IMR-90 (cell line): ENCODE measurements at regions not wholly inside any gene's neighbourhood (a gene's known extent, or its start where the extent isn't known, plus 50 kb on each side); places are given as distances from the start of the nearest gene placed in this dataset.

Experiments used
- ATAC-seq: fragments of 200-7000 bp; cut with Tn5 transposase; 2 replicates; pipeline ENCODE4 v1.9.1; 2020; ENCODE audit warnings: low read depth, mild to moderate bottlenecking, moderate library complexity
- BruUV-seq: library from RNA; stranded (reverse); fragments of 400-500 nt; replicated peaks from 2 replicates; lab custom pipeline; 2021; lab: Mats Ljungman, UMichigan
- CTCF ChIA-PET: fragments of 300-600 bp; formaldehyde crosslinking; extraction: SDS; loops from one replicate; lab custom pipeline; 2021; ENCODE audit warnings: antibody characterized with exemption; lab: Yijun Ruan, JAX
- POLR2A ChIA-PET: fragments of 300-600 bp; sonication (Branson Sonifier 250); formaldehyde crosslinking; loops from one replicate; lab custom pipeline; 2022; ENCODE audit warnings: antibody characterized with exemption; ENCODE audit not compliant: unreplicated experiment; lab: Charles Lee
- DNase-seq: peaks from one replicate; pipeline ENCODE4 v3.0.0; 2013
- H2AFZ ChIP-seq: replicated peaks from 2 replicates; pipeline ENCODE3; 2013; ENCODE audit warnings: low read length, mild to moderate bottlenecking; ENCODE audit not compliant: poor library complexity
- H2AK5ac ChIP-seq: 2 replicates; pipeline ENCODE4 v1.6.1; 2013; ENCODE audit warnings: low read depth, low read length, inconsistent platforms
- H2AK9ac ChIP-seq: replicated peaks from 2 replicates; pipeline ENCODE3; 2013; ENCODE audit warnings: mild to moderate bottlenecking, low read depth, low read length, moderate library complexity; ENCODE audit not compliant: poor library complexity
- H2BK120ac ChIP-seq: 2 replicates; pipeline ENCODE4 v1.6.1; 2013; ENCODE audit warnings: low read depth, low read length, inconsistent platforms
- H2BK15ac ChIP-seq: 3 replicates; pipeline ENCODE4 v1.6.1; 2013; ENCODE audit warnings: low read depth, low read length, inconsistent platforms
- H2BK20ac ChIP-seq: 2 replicates; pipeline ENCODE4 v1.6.1; 2013; ENCODE audit warnings: low read depth, mild to moderate bottlenecking, inconsistent platforms, low read length, moderate library complexity
- H2BK5ac ChIP-seq: 2 replicates; pipeline ENCODE4 v1.6.1; 2013; ENCODE audit warnings: mild to moderate bottlenecking, low read depth, low read length, inconsistent platforms; ENCODE audit not compliant: poor library complexity, severe bottlenecking
- H3K14ac ChIP-seq: replicated peaks from 2 replicates; pipeline ENCODE4 v1.6.1; 2013; ENCODE audit warnings: low read depth, low read length, inconsistent platforms
- H3K18ac ChIP-seq: 2 replicates; pipeline ENCODE4 v1.6.1; 2013; ENCODE audit warnings: low read depth, low read length, control low read depth
- H3K23ac ChIP-seq: 2 replicates; pipeline ENCODE4 v1.6.1; 2013; ENCODE audit warnings: low read depth, low read length, inconsistent platforms
- H3K27ac ChIP-seq: 2 replicates; pipeline ENCODE4 v1.5.1; 2013; ENCODE audit warnings: mild to moderate bottlenecking, control low read depth, low read length; ENCODE audit not compliant: insufficient read depth
- H3K27me3 ChIP-seq: 2 replicates; pipeline ENCODE4 v1.6.1; 2013; ENCODE audit warnings: low read length; ENCODE audit not compliant: control insufficient read depth, insufficient read depth
- H3K36me3 ChIP-seq: 2 replicates; pipeline ENCODE4 v1.6.1; 2013; ENCODE audit warnings: low read length, mixed read lengths; ENCODE audit not compliant: control insufficient read depth, insufficient read depth
- H3K4ac ChIP-seq: 2 replicates; pipeline ENCODE4 v1.6.1; 2013; ENCODE audit warnings: low read depth, low read length, inconsistent platforms
- H3K4me1 ChIP-seq: 2 replicates; pipeline ENCODE4 v1.6.1; 2013; ENCODE audit warnings: low read length, mixed read lengths; ENCODE audit not compliant: control insufficient read depth, insufficient read depth
- H3K4me2 ChIP-seq: 2 replicates; pipeline ENCODE4 v1.6.1; 2013; ENCODE audit warnings: low read depth, mild to moderate bottlenecking, control low read depth, low read length, moderate library complexity
- H3K4me3 ChIP-seq: 2 replicates; pipeline ENCODE4 v1.5.1; 2013; ENCODE audit warnings: low read depth, mild to moderate bottlenecking, control low read depth, low read length, moderate library complexity; ENCODE audit not compliant: insufficient read depth
- H3K56ac ChIP-seq: 2 replicates; pipeline ENCODE4 v1.6.1; 2013; ENCODE audit warnings: low read length, inconsistent platforms; ENCODE audit not compliant: insufficient read depth; ENCODE audit errors: extremely low read depth
- H3K79me1 ChIP-seq, 2 experiments: 2 replicates each; pipeline ENCODE4 v1.6.1; 2013; ENCODE audit warnings: low read length in 2 of 2, inconsistent platforms in 1 of 2, low read depth in 1 of 2
- H3K9ac ChIP-seq: 2 replicates; pipeline ENCODE4 v1.6.1; 2013; ENCODE audit warnings: low read depth, low read length, control low read depth
- H3K9me1 ChIP-seq: 2 replicates; pipeline ENCODE4 v1.6.1; 2013; ENCODE audit warnings: low read length, inconsistent platforms; ENCODE audit not compliant: insufficient read depth
- H3K9me3 ChIP-seq: 2 replicates; pipeline ENCODE4 v1.6.1; 2013; ENCODE audit warnings: low read length; ENCODE audit not compliant: control insufficient read depth, insufficient read depth
- H4K20me1 ChIP-seq: 2 replicates; pipeline ENCODE4 v1.6.1; 2013; ENCODE audit warnings: low read length, inconsistent platforms; ENCODE audit not compliant: insufficient read depth
- H4K5ac ChIP-seq: 2 replicates; pipeline ENCODE4 v1.6.1; 2013; ENCODE audit warnings: mild to moderate bottlenecking, low read depth, low read length, control low read depth
- H4K8ac ChIP-seq, 2 experiments: 2 replicates each; pipeline ENCODE4 v1.6.1; 2013; ENCODE audit warnings: low read depth in 2 of 2, low read length in 2 of 2, control low read depth in 1 of 2, inconsistent platforms in 1 of 2
- H4K91ac ChIP-seq: 2 replicates; pipeline ENCODE4 v1.6.1; 2013; ENCODE audit warnings: low read depth, low read length, inconsistent platforms; ENCODE audit not compliant: insufficient read depth
- CEBPB ChIP-seq: IDR thresholded peaks from 2 replicates; pipeline ENCODE4 v1.6.1; 2012; ENCODE audit warnings: low read depth, low read length, improper control_type of control experiment
- FOS ChIP-seq: fragments of 150-350 bp; IDR thresholded peaks from 2 replicates; pipeline ENCODE4 v1.6.1; 2016; ENCODE audit warnings: low read depth, low read length
- MAFK ChIP-seq: IDR thresholded peaks from 2 replicates; pipeline ENCODE4 v1.6.1; 2012; ENCODE audit warnings: low read depth, low read length, improper control_type of control experiment
- MAZ ChIP-seq: IDR thresholded peaks from 2 replicates; pipeline ENCODE4 v1.6.1; 2012; ENCODE audit warnings: low read depth, mild to moderate bottlenecking, low read length, improper control_type of control experiment, moderate library complexity, borderline replicate concordance
- NFE2L2 ChIP-seq: fragments of 150-350 bp; IDR thresholded peaks from 2 replicates; pipeline ENCODE4 v1.6.1; 2016; ENCODE audit warnings: low read depth, mild to moderate bottlenecking, low read length
- WGBS, 2 experiments: methylation state at CpG; one replicate each; pipeline versions ENCODE4 v1.1.5 to v1.1.7; 2013; ENCODE audit warnings: missing lambda C conversion rate in 2 of 2; ENCODE audit not compliant: insufficient read length in 1 of 2; ENCODE audit errors: extremely low coverage in 2 of 2; 5-methylcytosine and 5-hydroxymethylcytosine counted together
- dilution Hi-C: fragments of 300-500 bp; cut with HindIII; formaldehyde crosslinking; loops from one replicate; pipeline ENCODE4 v1.14.3; 2018; ENCODE audit warnings: low sequenced_read_pairs; ENCODE audit not compliant: unreplicated experiment
- in situ Hi-C: fragments of 300-500 bp; cut with MboI; formaldehyde crosslinking; loops from 3 replicates; pipeline ENCODE4 v1.14.3; 2019; ENCODE audit warnings: low sequenced_read_pairs, inconsistent platforms, mixed read lengths
- intact Hi-C: fragments of 100-400 bp; cut with micrococcal nuclease; formaldehyde crosslinking; loops from 2 replicates; pipeline ENCODE4 v1.10.0; 2022

- Histone ChIP-seq H3K9me3 (peaks cover 50% of the 10 kb centered on the region), H3K36me3 (no peaks in the 10 kb centered on the region), H3K9ac (no peak overlapping the region), H3K79me1 (no peaks in the 10 kb centered on the region), H3K18ac (no peak overlapping the region), H2BK20ac (no peak overlapping the region), H2AK9ac (no peak overlapping the region), H3K4me1 (no peaks in the 10 kb centered on the region), H3K27ac (no peak overlapping the region), H2BK5ac (no peak overlapping the region), H3K14ac (no peak overlapping the region), H2AFZ (no peak overlapping the region), H3K4ac (no peak overlapping the region), H4K91ac (no peak overlapping the region), H2AK5ac (no peak overlapping the region), H3K27me3 (no peaks in the 10 kb centered on the region), H3K23ac (no peak overlapping the region), H3K56ac (no peak overlapping the region), H2BK120ac (no peak overlapping the region), H2BK15ac (no peak overlapping the region), H4K8ac (no peak overlapping the region), H3K9me1 (no peaks in the 10 kb centered on the region), H3K4me3 (no peak overlapping the region), H4K20me1 (no peaks in the 10 kb centered on the region), H3K4me2 (no peak overlapping the region), H4K5ac (no peak overlapping the region)
- no CpG with 5 or more reads among the region's 1 CpG for WGBS, 2 experiments
- dilution Hi-C loops, result no loop called here
- ChIA-PET POLR2A (no interaction called here), CTCF (no interaction called here)
- TF ChIP-seq MAZ (no peak), FOS (no peak), NFE2L2 (no peak), MAFK (no peak), CEBPB (no peak)
- ATAC-seq (no peak), DNase-seq (no peak)
- in situ Hi-C loops, result no loop called here
- intact Hi-C loops, result no loop called here
- no TSS peak for BruUV-seq
These were observed 196.7 kb upstream of the MKI67 start for GRCh38 chr10:128322950-128323349.
